Activated CD4-positive, alpha-beta T cell treated with anti-CD3 and anti-CD28 coated beads, Interleukin-2, amount 50 U/mL, for 16 hours (primary cell): ENCODE measurements at regions not wholly inside any gene's neighbourhood (a gene's known extent, or its start where the extent isn't known, plus 50 kb on each side); places are given as distances from the start of the nearest gene placed in this dataset.

Experiments
- DNase-seq: peaks from one replicate; pipeline ENCODE4 v3.0.0-alpha.2; 2020

DNA sequence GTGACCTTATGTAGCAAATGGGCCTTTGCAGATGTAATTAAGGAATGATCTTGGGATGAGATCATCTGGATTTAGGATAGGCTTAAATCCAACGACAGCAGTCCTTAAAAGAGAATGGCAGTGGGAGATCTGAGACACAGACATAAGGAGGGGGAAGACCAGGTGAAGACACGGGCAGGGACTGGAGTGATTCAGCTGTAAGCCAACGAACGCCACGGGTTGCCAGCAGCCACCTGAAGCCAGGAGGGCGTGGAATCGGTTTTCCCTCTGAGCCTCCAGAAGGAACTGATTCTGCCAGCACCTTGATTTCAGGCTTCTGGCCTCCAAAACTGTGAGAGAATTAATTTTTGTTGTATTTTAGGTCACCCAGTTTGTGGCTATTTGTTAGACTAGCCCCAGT is 218.6 kb upstream of the ANKRD55 start:
- DNase-seq = no peak

DNA sequence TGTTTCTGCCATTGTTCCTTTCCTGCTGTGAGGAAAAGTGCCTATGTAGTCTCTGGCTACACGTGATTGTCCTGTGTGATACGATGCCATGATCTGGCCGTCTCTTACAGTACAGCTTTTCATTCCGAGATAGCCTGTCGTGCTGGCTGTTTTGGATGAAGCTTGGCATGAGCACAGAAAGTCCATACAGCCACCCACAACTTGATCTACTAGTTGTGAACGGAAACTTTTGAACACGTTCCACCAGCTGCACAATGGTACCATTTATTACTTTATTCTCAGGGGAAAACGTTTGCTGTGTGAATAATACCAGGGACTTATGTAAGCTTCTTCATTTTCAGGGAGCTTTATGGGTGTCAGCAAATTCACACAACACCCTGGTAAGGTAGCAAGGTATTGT is 217.6 kb upstream of the ANKRD55 start:
- DNase-seq = no peak

DNA sequence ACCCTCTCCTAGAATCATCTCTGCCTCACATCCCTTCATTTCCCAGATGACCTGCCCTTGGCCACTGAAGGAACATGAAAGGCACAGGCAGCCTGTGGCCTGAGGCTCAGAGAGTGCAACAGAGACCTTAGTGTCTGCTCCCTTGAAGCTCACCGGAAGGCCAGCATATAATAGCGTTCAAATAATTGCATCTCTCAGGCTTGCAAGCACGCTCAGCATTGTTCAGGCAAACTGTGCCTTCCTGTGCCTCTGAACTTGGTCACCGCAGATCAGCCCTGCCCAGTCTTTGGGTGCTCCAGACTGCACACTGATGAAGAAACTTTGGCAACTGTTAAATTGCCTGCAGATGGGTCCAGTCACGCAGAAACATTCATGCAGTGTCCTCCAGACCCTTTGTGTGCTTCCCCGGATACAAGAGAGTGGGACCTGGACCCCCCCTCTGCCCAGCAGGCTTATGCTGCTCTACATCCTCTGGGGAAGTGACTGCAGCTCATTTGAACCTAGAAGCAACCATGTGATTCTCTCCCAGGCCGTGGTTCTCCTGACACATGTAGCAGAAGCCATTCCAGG is 216.0 kb upstream of the ANKRD55 start:
- DNase-seq = no peak

DNA sequence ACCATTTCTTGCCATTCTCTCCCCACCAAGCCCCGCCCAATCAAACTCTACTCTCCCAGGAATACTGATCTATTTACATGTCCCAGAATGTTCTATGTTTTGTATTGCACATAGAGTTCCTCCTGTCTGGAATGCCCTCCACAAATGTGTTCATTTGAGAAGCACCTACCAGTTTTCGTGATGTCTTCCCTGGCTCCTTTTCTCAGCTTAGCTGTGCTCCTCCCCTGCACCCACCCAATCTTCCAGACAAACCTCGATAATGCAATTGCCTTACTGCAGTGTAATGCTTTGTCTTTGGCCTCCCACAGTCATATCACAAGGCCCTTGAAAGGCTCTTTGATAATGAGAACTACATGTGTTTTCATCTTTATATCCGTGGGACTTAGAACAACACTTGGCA is 214.5 kb upstream of the ANKRD55 start:
- DNase-seq = no peak

DNA sequence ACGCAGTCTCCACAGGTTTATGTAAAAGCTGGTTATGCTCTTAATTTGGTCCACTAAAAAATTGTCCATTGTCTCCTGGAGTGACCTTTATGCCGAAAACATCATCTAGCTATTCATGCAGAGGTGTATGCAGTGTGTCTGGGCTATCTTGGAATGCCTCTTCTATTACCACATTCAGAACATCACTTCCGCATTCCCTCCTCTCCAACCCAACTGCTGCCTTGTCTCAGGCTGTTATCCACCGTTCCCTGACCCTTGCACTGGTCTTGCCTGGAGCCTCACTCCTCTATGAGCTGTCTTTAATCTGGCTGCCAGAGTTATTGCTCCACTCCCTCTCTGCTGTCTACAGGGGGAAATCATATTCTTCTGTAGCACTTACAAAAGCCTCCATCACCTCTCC is 214.1 kb upstream of the ANKRD55 start:
- no peak for DNase-seq

DNA sequence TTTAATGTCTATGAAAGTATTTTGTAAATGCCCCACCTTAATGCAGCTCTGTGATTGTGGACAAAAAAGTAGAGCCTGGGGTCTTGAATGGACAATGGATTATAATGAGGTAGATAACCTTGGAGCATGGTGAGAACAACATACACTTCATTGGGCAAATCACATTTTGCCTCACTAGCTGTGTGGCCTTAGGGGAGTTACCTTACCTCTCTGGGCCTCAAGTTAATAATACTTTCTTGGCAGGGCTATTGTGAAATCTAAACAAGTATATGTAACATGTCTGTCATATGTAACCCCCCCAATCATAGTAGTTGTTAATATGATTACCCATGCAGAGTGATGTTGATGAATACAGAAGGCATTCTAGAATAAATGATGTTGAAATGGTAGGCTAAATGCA is 213.6 kb upstream of the ANKRD55 start:
- DNase-seq = no peak

DNA sequence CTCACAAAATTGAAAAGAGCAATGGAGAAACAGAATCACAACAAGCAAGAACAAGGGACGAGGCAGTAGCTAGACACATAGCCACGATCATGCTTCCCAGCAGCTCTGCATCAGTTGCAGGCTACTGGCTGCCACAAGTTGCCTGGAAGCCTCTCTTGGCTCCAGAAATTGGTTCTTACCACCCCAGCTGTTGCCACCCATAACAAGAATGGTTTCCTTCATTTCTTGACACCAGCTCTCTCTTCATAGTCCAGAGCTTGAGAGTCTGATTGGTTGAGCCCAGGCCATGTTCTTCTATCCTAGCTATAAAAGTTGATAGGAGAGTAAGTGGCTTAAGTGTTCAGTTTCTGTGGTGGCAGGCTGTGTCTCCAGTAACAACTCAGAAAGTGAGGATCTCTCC is 210.7 kb upstream of the ANKRD55 start:
- DNase-seq = no peak

DNA sequence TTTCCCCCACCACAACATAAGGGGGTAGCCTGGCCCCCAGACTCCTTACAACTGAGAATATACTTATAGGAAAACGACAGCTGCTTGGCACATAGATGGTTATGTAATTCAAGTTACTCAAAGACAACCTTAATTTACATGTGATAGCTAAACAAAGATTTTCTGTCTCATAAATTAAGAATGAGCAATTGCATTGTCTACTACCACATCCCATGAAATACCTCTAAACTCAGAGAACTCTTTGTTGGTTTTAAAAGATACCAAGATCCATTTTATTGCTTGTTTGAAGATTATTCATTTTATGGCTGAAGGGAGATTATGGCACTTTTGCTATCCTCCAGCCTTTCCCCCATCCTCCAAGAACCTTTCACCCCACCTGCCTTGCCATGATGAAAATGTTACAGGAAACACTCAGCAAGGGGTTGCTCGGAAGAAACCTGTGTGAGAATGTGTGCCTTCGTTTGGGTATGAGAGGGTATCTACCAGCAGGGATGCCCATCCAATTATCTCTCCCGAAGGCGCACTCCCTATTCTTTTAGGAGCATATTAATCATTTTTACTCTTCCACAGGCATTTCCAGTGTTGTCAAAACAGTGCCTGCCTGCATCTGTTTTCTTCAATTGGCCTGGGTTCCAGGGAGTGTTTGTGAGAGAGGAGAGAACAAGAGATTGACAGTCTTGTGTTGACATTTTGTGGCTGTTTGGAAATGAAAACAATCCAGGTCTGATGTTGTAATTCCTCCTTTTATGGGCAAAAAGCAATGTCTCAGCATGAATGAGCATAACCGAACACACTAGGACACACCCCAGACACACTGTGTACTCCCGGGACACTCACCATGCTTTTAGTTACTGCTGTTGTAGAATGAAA is 208.0 kb upstream of the ANKRD55 start:
- DNase-seq = no peak

DNA sequence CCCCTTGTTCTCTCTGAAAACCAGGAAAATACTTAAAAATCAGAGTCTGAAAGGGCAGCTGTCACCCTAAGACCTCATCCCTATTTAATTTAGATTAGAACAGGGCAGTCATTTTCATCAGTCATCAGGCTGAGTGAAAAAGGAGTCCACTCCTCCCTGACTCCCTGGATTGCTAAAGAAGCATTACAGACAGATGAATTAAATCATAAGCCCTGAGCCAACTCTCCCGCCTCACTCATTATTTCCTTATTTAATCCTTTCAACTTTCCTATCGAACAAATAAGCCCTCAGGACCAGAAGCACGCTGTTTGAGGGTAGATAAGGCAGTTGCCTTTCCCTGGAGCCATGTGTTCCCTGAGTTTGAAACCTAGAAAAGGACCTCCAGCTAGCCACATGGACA is 201.9 kb upstream of the ANKRD55 start:
- DNase-seq = no peak

DNA sequence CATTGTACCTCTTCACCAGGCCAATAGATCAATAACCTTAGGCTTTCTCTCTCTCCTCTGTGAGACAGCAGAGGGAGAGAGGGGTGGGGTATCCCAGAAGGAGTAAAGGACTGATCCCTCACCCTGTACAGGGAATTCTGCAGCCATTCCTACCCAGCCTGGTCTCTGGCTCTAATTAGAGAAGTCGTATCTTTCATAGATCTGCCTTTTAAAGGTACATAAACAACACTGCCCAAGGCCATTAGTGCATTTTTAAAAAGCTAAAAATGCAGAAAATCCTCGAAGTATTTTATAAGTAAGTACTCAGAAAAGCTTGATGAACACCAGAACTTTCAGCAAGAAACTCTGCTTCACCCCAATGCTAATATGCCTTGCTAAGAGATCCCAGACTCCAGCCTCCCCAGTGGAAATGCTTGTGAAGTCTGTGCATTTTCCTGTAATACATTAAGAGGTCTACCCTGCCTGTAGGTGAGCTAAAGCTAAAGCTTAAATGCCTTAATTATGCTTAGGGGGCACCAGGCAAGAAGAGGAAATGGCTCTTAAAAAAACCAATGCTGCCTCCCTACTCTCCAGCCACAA is 200.0 kb upstream of the ANKRD55 start:
- no peak for DNase-seq

DNA sequence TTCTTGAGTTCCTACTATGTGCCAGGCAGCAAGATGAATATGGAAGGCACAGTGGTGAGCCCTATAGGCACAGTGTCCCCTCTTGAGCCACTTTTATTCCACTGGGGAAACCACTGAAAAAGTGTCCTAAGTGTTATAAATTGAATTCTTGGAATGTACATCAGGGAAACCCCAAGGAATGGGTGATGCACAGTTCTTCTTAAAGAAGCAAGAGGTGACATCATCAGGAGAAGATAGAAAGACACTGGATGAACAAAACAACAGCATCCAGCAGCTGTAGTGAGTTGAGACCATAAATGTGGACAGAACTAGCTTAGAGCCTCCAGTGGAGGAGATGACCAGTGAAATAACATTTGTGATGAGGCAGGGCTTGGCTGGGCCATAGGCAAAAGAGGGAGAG is 199.2 kb upstream of the ANKRD55 start:
- DNase-seq = no peak

DNA sequence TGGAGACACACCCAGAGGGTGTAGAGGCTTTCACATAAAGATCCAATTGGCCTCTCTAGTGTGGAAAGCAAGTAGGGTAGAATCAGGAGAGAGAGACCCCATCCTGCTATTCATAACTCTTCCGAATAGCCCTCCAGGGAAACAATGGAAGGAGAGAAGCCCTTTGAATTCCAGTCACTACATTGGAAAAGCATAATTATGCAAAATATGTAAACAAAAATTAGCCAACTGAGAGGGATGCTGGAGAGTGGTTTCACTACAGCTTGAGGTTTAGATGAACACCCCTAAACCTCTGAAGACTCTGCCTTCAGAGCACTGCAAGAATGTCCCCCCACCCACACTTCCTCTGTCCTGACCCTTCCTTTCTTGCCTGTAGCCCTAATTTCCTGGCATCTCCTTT is 197.3 kb upstream of the ANKRD55 start:
- no peak for DNase-seq

DNA sequence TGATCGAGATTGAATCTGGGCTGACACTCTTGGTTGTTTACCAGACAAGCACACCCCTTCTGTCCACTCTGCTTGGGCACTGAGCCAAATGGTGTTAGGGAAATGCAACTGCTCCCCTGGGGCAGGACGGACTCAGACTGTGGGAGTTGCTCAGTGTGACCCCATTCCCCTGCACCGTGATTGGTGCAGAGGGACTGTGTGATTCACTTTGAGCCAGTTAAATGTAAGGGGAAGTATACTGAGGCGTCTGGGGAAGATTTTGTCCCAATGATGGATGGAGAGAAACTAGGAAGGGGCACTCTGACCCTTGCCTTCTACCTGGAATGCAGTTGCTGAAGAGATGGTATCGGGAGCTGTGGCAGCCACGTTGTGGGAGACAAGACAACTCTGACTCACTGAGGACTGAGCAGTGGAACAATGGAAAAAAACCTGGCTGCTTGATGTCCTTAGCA is 196.0 kb upstream of the ANKRD55 start:
- DNase-seq = no peak

DNA sequence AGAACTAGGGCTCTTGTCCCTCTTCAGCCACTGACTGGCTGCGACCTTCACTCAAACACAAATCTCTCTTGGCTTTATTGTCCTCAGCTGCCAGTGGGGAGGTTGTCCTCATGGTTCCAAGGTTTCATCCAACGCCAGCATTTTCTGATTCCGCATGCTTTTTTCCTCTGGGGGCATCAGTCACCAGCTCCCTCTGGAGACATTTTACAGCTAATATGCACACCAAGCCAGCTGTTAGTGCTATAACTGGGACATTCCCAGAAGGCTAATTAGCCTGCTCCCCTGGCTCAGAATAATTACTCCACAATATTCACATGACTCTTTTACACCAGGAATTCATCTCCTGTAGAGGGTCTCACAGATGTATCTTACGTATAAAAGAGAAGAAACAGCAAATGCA is 193.6 kb upstream of the ANKRD55 start:
- no peak for DNase-seq

DNA sequence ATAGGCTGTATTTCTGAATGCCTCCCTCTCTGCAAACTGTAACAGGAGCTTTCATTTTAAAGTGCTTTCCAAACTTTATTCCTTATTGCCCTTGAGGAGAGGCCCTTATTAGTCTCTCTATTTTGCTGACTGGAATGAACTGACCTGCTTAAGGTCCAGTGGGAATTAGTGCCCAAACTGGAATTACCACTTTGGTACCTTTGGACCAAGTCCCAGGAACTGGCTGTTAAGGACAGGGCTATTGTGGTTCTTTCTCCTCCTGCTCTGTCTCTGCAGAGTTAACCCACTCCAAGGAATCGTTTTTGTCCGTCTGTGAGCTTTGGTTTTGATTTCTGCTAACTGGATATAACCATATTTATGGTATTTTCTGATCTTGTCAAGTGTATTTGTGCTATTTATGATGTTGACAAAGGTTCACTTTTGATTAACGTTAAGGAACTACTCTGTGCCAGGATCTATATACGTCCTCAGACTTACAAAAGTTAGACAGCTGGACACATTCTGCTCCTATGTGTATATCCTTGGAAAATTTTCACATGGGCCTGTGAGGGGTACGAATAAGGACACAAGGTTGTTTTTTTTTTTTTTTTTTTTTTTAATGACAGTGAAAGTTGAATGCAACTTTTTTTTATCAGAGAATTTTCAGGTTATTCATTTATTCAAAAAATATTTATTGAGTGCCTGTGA is 189.1 kb upstream of the ANKRD55 start:
- DNase-seq = no peak

DNA sequence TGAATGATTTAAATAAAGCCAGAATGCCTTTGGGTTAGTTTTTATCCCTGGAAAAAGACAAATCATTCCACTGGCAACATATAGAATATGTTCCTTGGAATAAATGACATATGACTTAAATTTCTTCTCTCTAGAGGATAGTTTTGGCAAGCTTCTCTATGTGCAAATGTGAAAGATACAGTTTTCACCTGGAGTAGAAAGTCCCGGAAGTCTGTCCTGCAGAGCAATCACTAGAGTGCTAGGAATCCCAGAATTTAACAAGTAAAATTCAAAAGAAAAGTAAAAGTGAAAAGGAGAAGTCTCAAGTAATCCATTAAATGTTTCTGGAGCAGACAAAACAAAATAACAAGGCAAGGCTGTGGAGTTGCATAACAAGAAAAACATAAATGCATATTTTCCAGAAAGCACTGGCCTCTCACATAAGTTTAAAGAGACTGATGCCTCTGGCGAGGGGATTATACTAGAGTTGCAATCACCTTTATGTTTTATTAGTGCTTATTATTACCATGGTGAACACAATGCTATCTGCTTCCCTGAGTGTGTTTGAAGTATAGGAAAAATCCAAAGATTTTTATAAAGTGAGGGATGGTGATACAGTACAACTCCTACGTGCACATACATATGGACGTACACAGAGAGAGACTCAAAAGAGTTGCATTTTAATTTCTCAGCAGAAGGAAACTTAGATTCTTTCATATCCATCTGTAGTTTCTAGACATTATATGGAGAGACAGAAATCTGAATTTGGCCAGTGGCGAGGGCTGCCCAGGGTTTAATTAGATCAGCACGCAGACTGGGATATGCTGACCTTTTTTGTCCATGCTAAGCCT is 188.3 kb upstream of the ANKRD55 start:
- DNase-seq = no peak

DNA sequence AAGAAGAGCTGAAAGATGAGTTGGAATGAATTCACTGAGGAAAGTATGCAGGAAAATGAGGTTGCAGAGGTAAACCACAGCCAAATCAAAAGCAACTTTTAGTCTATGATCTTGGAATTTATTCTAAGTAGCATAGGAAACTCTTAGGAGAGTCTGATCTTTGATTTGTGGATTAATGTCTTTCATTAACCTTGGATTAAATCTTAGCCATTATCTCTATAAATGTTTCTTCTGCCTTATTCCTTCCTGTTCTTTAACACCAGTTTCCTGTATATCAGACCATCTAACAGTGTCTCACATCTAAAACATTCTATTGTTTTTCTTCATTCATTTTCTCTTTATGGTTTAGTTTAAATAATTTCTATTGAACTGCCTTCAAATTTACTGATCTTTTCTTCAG is 187.2 kb upstream of the ANKRD55 start:
- no peak for DNase-seq

DNA sequence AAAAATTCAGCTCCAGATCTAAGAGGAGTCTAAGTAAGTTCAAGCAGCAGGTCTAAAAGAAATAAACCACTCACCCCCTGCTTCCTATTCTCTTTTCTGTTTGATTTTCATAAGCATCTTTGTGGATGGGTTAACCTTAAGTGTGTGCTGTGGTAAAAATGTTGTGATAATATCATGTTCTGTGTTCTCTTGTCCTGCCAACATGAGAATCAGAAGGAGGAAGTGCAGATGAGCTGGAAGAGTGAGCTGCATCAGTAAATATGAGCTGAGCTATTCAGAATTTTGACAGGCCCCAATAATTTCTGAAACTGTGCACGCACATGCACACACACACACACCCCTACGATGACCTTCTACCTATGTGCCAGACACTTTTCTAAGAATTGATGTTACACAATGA is 186.5 kb upstream of the ANKRD55 start:
- no peak for DNase-seq

DNA sequence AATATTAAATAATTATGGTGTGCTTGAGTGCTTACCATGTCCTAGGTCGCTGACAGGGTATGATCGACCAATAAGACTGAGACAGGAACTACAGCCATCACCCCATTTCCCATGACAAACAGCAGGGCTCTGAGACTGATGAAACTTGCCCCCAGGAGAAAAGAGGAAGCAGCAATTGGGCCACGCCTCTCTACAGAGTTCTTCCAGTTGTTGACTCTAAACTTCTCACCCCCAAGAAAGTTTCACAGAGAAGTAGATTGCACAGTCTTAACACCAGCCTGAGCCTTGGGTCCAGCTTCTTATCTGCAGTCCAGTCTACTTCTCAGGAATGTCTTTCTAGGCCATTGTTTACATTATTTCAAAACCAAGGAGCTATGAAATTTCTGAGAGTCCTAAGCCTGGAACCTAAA is 182.2 kb upstream of the ANKRD55 start:
- no peak for DNase-seq

DNA sequence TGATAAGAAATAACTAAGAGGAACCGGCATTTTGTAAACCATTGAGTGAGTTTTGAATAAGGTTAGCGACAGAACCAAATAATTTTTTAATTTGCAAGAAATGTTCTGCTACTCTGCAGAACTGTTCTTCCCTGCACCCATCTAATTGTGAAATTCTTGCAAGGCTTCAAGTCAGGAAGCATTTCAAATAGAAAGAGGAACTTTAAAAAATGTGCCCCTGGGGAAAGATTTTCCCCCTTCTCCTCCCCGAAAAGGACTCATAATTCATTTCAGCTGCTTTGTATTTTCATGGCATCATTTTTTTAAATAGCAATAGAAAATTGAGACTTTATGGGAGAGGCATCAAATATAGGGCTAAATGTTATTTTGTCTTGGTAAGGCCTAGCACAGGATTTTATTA is 180.9 kb upstream of the ANKRD55 start:
- no peak for DNase-seq

DNA sequence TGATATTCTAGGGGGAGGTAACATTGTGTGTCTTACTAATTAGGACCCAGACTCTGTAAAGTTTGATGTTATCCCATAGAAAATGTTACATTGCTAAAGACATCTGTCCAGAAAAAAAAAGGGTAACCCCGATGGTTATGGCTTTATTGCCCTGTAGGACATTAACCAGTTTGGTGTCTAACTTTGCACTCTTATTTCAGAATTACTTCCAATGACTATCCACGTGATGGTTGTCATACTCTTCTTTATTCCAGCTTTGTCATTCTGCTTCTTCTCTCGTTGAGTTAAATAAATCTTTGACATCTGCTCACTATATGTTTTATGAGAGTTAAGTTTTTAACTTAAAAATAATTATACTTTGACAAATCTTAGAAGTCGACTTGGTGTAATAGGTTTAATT is 180.4 kb upstream of the ANKRD55 start:
- no peak for DNase-seq

DNA sequence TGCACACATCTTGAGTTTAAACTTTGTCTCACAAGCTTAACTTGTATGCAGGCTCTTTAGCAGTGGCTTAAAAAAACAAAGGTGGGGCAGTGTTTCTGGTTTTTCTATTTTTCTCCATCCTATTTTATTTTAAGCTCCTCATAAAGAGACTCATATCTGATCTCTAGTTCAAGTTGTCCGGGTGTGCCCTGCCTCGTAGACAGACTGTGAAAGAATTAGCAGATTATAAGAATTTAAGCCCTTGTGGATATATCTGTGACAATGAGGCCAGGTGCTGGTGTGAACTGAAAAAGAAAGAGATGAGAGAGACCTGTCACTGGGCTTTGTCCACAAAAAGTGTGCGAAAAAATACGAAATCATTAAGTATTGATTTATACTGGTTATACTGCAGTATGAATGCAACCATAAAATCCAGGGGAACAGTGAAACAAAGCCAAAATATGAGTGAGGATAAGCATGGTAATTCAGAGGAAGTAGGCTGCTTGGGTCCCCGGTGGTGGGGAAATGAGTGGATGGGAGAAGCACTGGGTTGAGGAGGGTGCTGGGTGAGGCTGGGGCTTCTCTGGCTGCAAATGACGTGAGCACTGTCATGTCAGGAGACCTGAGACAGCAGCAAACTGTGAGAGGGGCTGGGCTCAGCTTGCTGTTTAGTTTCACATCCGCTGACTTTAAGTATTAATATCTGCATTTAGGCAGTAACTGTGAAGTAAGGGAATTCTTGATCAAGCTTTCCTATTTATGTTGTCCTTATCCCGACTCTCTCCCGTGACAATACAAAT is 179.7 kb upstream of the ANKRD55 start:
- peak; percentile 32 for DNase-seq
